ENCODE measurements at regions not wholly inside any gene's neighbourhood (a gene's known extent, or its start where the extent isn't known, plus 50 kb on each side); places are given as distances from the start of the nearest gene placed in this dataset.

GRCh38 chr3:126264381-126264780, 84.0 kb upstream of the ALDH1L1 start (continued):
- no peak for TF ChIP-seq KDM1A (IDR thresholded peaks at IDR 0.05; ENCODE audit: borderline replicate concordance, low read length)
- TF ChIP-seq NRF1 (IDR thresholded peaks at IDR 0.05; ENCODE audit: low read depth, low read length), result no peak
- no peak for TF ChIP-seq KDM4A (IDR thresholded peaks at IDR 0.05; ENCODE audit: low read depth, low read length, severe bottlenecking)
- no peak for TF ChIP-seq CHD7 (IDR thresholded peaks at IDR 0.05; ENCODE audit: insufficient replicate concordance, low read length)
- no peak for TF ChIP-seq BCL11A (IDR thresholded peaks at IDR 0.05; ENCODE audit: low read depth in 2 of 2, low read length in 2 of 2)
- no peak for TF ChIP-seq SP1 (IDR thresholded peaks at IDR 0.05; ENCODE audit: low read depth, low read length)
- TF ChIP-seq CHD1 (IDR thresholded peaks at IDR 0.05; ENCODE audit: low read depth, low read length), result no peak
